Mucosa of stomach (tissue), 1 donor: ENCODE measurements at regions not wholly inside any gene's neighbourhood (a gene's known extent, or its start where the extent isn't known, plus 50 kb on each side); places are given as distances from the start of the nearest gene placed in this dataset.

Experiments used
- H3K27me3 ChIP-seq: one replicate; pipeline ENCODE4 v1.7.0; 2013; ENCODE audit warnings: mild to moderate bottlenecking, low read length; ENCODE audit not compliant: control insufficient read depth, insufficient read depth
- H3K36me3 ChIP-seq: one replicate; pipeline ENCODE4 v1.7.0; 2013; ENCODE audit warnings: low read length; ENCODE audit not compliant: control insufficient read depth, insufficient read depth
- H3K4me1 ChIP-seq: one replicate; pipeline ENCODE4 v1.7.0; 2013; ENCODE audit warnings: mild to moderate bottlenecking, low read length; ENCODE audit not compliant: control insufficient read depth, insufficient read depth
- H3K4me3 ChIP-seq: one replicate; pipeline ENCODE4 v1.7.0; 2013; ENCODE audit warnings: low read length
- H3K9ac ChIP-seq: one replicate; pipeline ENCODE4 v1.7.0; 2013; ENCODE audit warnings: mild to moderate bottlenecking, low read length, moderate library complexity
- H3K9me3 ChIP-seq: one replicate; pipeline ENCODE4 v1.7.0; 2013; ENCODE audit warnings: mild to moderate bottlenecking, low read length, moderate library complexity; ENCODE audit not compliant: control insufficient read depth
- donor health status: Pancreatic carcinoma.

DNA sequence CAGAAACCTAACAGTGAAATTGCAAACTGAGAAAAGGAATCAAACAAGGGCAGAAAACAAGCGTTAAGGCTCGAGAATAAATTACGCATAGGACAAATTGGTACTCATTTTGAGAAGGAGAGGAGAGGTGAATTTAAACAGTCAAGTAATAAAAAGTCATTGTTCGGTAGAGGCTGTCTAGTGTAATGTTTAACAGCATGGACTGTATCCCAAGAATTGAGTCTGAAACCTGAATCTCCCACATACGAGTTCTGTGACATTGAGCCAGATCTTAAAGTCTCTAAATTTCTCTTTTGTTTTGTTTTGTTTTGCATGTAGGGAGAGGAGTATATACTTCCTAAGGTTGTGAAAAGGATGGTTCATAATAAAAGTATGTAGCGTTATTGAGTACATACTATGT is 216.5 kb upstream of the BTG1 start:
- Histone ChIP-seq H3K4me1 (peaks cover 7% of the 10 kb centered on the region), H3K36me3 (no peaks in the 10 kb centered on the region), H3K9ac (no peak overlapping the region), H3K27me3 (no peaks in the 10 kb centered on the region), H3K9me3 (no peaks in the 10 kb centered on the region), H3K4me3 (no peak overlapping the region)

DNA sequence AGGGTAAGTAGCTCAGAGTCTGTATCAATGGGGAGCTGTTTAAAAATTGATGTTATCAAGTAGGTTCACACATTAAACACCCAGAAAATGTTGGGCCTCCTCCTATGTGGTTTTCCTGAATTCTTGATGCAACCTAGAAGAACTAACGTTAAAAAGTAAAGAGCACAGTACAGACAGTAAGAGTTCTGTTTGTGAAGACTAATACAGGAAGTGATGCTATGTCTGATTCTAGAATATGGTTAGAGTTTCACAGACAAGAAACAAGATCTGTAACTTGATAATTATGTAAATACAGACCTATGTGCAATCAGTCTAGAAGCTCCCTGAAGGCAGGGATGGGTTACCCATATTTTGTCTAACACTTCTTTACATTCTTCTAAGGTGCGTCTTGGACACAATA is 214.9 kb upstream of the BTG1 start:
- Histone ChIP-seq H3K4me3 (no peak overlapping the region), H3K9me3 (no peaks in the 10 kb centered on the region), H3K36me3 (no peaks in the 10 kb centered on the region), H3K27me3 (no peaks in the 10 kb centered on the region), H3K9ac (no peak overlapping the region), H3K4me1 (no peaks in the 10 kb centered on the region)

DNA sequence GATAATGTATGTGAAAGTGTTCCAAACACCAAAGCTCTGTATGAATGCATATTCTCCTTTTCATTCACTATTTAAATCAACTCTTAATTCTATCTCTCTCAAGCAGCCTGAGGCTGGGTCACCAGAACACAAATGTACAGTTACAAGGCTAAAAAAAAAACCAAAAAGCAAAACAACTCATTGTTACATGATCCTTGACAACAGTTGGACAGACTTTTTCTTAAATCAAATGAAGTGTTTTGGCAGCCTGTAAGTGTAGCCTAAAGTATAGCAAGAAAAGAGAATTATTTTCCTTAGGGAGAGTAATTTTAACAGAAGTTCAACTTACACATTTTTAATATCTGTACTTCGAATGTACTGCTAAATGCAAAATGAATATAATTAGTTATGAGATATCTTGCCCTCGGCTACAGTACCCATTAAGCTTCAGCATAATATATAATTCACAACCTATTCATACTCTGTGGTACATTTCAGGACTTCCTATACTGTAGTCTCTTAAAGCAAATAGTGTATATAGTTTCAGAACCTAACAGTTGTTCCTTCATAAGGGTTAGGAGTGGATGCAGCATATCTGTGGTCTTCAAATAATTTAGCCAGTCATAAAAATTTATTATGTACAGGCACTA is 214.0 kb upstream of the BTG1 start:
- Histone ChIP-seq H3K9ac (no peak overlapping the region), H3K4me1 (no peaks in the 10 kb centered on the region), H3K9me3 (no peaks in the 10 kb centered on the region), H3K36me3 (no peaks in the 10 kb centered on the region), H3K27me3 (no peaks in the 10 kb centered on the region), H3K4me3 (no peak overlapping the region)

DNA sequence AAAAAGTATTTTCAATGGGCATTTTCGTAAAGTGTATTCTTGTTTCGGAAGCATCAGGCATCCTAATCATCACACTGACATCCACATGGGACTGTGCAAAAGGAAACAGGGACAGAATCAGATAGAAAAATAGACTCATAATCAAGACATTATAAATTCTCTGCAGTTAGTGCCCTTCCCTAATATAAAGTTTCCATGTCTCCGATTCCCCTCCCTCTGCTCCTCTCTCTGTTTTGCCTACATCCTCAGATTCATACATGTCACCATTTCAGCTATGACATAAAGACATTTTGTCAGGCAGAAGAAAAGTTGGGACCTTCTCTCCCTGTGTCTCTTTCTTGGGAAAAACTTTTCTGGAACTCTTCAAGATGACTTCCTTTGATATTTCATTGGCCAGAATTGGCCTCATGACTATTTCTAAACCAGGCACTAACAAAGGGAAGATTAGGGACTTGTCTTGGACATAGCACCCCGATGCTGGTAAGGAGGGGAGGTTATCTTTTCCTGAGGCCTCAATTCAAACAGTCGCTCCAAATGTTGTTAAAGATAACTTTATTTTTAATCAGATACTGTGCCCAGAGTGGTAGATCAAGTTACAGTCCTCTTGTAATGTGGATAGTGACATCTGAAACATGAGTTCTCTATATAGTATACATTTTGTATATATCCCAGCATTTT is 212.1 kb upstream of the BTG1 start:
- Histone ChIP-seq H3K4me1 (no peaks in the 10 kb centered on the region), H3K36me3 (no peaks in the 10 kb centered on the region)

DNA sequence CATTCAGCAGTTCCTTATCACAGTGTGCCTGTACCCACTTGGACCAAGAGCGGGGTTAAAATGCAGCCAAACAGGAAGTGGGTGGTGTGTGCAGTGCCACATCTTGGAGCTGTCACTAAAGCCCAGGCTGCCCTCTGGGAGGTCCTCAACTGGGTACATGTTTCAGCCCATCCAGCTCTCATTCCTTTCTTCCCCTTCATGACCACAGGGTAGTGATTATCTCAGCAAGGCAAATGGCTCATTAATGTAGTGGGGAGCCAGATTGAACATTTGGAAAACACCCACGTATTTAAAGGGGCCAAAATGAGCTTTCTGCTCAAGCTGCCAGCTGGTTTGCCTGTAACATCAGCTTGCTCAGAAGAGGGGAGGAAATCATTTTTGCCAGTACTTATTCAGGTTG is 210.8 kb upstream of the BTG1 start:
- H3K27me3 ChIP-seq, result no peaks in the 10 kb centered on the region
- H3K9me3 ChIP-seq, result no peaks in the 10 kb centered on the region
- H3K4me3 ChIP-seq, result no peak overlapping the region
- H3K4me1 ChIP-seq, result no peaks in the 10 kb centered on the region
- no peaks in the 10 kb centered on the region for H3K36me3 ChIP-seq
- no peak overlapping the region for H3K9ac ChIP-seq

More for the DNA sequence above, 212.1 kb upstream of the BTG1 start:
- Histone ChIP-seq H3K9me3 (no peaks in the 10 kb centered on the region), H3K27me3 (no peaks in the 10 kb centered on the region), H3K9ac (no peak overlapping the region), H3K4me3 (no peak overlapping the region)

DNA sequence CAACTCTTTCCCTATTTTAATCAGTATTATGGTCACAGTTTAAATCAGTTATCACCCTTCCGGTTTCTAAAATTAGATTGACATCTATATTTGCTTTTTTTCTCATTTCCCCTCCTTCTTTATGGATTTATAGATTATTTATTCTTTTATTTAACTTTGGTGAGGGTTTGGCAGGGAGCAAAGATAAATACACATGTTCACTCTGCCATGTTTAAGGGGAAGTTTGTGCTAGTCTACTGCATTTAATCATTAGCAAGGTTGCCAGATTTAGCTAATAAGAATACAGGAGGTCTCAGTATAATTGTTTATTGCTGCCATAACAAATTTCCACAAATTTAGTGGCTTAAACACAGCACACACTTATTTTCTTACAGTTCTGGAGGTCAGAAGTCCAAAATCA is 204.0 kb upstream of the BTG1 start:
- Histone ChIP-seq H3K36me3 (no peaks in the 10 kb centered on the region), H3K9me3 (no peaks in the 10 kb centered on the region), H3K27me3 (no peaks in the 10 kb centered on the region), H3K4me1 (peaks cover 8% of the 10 kb centered on the region), H3K4me3 (no peak overlapping the region), H3K9ac (no peak overlapping the region)

DNA sequence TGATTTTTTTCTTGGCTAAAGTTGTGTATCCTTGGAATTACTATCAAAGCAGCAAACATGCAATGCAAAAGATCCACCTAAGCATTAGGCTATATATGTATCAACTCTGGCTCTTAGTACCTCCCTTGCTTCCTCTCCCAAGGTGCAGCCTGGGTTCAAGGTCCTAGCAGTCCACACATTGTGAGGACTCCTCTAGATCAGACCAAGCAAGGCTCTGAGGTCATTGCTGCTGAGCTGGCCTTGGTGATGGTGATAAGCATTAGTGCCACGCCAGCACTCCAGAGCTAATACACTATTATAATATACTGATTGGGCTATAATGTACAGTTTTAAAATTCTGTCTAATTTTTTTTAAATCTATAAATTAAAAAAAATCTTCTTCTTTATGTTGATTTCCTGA is 196.9 kb upstream of the BTG1 start:
- Histone ChIP-seq H3K27me3 (no peaks in the 10 kb centered on the region), H3K9ac (no peak overlapping the region), H3K4me1 (no peaks in the 10 kb centered on the region), H3K4me3 (no peak overlapping the region), H3K9me3 (no peaks in the 10 kb centered on the region), H3K36me3 (no peaks in the 10 kb centered on the region)

DNA sequence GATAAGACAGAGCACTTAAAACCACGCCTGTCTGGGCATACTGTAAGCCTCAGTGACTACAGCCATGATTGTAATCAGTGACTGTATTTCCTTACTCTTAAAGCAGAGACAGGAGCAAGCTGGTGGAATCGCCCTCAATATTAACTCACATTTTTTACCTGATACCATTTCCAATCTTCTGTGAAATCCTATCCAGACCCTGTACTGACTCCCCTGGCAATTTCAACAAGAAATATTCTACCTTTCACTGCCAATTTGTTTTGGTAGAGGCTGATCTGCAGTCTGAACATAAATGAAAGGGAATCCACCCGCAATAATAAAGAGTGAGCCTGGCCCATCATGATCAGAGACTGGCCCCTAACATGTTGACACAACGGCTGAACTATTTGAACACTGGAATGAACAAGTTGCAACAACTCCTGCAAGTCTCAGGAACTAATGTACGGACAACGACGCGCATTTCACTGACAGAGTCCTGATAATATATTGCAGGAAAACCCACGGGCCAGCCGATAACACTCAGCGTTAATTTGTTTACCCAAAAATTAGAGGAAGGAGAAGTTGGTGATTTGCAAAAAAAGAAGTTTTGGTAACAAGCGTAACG is 195.5 kb upstream of the BTG1 start:
- H3K9ac ChIP-seq, result no peak overlapping the region
- no peaks in the 10 kb centered on the region for H3K27me3 ChIP-seq
- H3K36me3 ChIP-seq, result no peaks in the 10 kb centered on the region
- no peaks in the 10 kb centered on the region for H3K4me1 ChIP-seq
- H3K9me3 ChIP-seq, result no peaks in the 10 kb centered on the region
- no peak overlapping the region for H3K4me3 ChIP-seq

DNA sequence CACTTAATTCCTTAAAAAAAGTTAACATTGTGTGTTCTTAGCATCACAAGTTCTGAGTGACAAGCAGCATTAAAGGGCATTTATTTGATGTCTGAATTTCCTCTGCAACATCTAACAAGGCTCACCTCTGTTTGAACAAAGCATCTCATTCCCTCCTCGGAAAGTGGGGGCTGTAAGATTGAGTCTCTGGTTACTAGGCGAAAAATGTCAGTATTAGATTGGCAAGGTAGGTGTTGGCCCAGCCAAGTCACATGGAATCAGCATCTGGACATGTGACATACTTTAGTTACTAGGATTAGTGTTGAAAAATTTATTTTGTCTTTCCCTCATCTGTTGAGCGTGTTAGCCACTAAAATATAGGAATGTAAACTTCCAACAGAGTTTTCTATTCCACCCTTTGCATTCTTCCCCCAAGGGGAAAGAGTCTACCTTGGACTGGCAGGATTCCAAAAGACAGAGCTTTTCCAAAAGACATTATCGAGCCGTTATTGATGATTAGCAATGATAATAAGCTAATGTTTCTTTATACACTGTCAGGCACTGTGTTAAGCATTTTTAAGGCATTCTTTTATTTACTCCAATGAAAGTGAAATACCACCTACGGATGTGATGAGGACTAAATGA is 194.9 kb upstream of the BTG1 start:
- Histone ChIP-seq H3K9ac (no peak overlapping the region), H3K9me3 (no peaks in the 10 kb centered on the region), H3K36me3 (no peaks in the 10 kb centered on the region), H3K4me1 (no peaks in the 10 kb centered on the region), H3K27me3 (no peaks in the 10 kb centered on the region), H3K4me3 (no peak overlapping the region)

DNA sequence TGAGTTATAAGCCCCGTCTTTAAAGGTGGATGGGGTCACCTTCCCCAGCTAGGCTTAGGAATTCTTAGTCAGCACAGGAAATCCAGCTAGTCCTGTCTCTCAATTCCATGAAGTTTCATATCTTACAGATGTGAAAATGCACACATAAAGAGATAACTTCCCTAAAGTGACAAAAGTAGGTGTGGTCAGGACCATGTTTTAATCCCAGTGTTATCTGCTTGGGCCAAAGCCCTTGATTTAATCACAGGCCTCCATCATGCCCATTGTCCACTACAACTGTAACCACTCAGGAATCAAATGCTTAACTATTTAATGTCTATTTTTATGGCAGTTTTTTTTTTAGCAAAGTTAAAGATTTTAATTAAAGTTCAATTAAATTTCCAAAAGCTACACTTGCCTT is 194.4 kb upstream of the BTG1 start:
- H3K9ac ChIP-seq, result no peak overlapping the region
- no peaks in the 10 kb centered on the region for H3K36me3 ChIP-seq
- no peaks in the 10 kb centered on the region for H3K4me1 ChIP-seq
- H3K27me3 ChIP-seq, result no peaks in the 10 kb centered on the region
- no peak overlapping the region for H3K4me3 ChIP-seq
- no peaks in the 10 kb centered on the region for H3K9me3 ChIP-seq

DNA sequence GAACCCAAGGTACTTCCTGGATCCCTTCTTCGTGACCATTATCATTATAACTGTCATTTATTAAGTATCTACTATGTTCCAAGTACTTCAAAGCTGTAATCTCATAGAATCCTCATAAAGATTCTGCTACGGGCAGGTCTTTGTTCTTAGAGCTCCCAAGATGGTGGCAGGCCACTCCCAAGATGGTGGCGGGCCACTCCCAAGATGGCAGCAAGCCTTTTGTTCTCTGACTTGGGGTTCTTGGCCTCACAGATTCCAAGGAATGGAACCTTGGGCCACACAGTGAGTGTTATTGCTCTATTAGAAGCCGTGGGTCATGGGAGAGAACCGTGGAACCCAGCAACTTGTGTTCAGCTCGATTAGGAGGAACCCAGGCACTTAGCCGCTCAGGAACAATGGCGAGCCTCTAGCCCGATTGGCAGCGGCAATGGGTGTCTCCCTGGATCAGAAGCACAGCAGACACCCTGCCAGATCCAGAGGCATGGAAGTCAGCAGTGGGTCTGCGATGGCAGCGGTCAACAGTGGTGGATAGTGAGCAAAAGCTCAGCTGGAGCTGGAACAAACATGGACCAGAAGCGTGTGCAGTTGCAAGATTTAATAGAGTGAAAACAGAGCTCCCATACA is 193.7 kb upstream of the BTG1 start:
- Histone ChIP-seq H3K27me3 (no peaks in the 10 kb centered on the region), H3K4me3 (no peak overlapping the region), H3K4me1 (no peaks in the 10 kb centered on the region), H3K9me3 (no peaks in the 10 kb centered on the region), H3K36me3 (no peaks in the 10 kb centered on the region), H3K9ac (no peak overlapping the region)

DNA sequence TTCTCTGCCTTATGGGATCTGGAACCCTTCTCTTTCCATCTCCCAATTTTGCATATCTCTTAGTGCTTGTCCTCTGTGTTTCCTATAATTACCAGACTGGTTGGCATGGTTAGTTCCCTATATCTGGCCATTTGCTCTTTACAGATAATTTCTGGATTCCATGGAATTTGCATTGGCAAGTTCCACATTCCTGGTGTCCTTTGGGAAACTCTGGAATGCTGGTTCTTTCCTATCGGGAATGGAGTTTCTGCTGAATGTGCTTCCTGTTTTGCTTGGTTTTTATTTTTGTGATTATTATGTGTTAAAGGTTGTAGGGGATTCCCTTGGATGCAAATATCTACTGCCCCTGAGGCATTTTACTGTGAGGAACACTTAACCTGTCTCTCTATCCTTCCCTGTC is 193.0 kb upstream of the BTG1 start:
- no peak overlapping the region for H3K9ac ChIP-seq
- H3K9me3 ChIP-seq, result no peaks in the 10 kb centered on the region
- no peaks in the 10 kb centered on the region for H3K36me3 ChIP-seq
- H3K4me3 ChIP-seq, result no peak overlapping the region
- H3K27me3 ChIP-seq, result no peaks in the 10 kb centered on the region
- H3K4me1 ChIP-seq, result no peaks in the 10 kb centered on the region
